ENCODE measurements at regions not wholly inside any gene's neighbourhood (a gene's known extent, or its start where the extent isn't known, plus 50 kb on each side); places are given as distances from the start of the nearest gene placed in this dataset.

DNA sequence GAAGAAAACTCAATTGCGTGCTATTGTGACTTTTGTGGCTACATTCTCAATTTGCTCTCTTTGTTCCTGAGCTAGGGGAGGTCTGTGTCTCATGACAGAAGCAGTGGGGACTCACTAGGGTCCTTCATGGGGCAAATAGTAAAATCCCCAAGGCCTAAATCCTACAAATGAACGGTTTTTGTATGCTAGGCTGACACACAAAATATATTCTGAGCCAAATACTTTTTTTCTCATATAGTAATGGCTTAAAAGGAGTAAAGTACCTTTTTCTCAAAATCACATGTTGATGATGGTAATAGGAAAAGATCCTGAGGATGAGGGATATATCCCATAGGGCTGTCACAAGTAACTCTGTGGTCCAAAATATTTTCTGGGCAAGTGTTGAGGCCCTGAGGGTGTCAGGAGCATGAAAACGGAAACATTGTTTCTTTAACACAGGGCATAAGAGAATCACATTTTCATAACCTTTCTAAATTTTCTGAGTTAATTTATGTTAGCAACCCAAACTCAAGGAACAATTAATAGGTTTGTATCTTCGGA is 77.5 kb upstream of the CNTNAP4 start:
- no peak for DNase-seq (ENCODE audit: low read depth)
- no peak overlapping the region for H3K4me3 ChIP-seq (ENCODE audit: low read length)
- TF ChIP-seq, protein P1, sequence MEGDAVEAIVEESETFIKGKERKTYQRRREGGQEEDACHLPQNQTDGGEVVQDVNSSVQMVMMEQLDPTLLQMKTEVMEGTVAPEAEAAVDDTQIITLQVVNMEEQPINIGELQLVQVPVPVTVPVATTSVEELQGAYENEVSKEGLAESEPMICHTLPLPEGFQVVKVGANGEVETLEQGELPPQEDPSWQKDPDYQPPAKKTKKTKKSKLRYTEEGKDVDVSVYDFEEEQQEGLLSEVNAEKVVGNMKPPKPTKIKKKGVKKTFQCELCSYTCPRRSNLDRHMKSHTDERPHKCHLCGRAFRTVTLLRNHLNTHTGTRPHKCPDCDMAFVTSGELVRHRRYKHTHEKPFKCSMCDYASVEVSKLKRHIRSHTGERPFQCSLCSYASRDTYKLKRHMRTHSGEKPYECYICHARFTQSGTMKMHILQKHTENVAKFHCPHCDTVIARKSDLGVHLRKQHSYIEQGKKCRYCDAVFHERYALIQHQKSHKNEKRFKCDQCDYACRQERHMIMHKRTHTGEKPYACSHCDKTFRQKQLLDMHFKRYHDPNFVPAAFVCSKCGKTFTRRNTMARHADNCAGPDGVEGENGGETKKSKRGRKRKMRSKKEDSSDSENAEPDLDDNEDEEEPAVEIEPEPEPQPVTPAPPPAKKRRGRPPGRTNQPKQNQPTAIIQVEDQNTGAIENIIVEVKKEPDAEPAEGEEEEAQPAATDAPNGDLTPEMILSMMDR (conservative IDR thresholded peaks at IDR 0.05; ENCODE audit: low read length): no peak

DNA sequence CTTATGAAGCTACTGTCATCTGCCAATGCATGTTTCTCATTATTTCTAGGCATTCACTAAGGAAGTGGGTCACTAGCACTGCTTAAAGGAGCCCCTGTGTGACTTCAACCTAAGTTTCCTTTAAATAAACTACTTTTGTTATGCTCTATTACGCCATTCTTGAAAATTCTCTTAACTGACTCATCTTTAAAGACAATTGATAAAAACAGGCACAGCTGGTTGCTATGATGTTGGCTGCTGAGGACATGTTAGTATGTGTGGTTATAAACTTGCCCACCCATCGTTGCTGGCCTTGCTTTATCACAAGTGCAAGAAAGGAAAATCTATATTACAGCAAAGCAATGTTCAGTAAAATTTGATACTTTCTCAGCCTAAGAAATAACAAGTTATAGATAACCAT is 75.8 kb upstream of the CNTNAP4 start:
- no peak overlapping the region for H3K4me3 ChIP-seq (ENCODE audit: low read length)
- DNase-seq (ENCODE audit: low read depth): no peak
- TF ChIP-seq, protein P1 (conservative IDR thresholded peaks at IDR 0.05; ENCODE audit: low read length): no peak

DNA sequence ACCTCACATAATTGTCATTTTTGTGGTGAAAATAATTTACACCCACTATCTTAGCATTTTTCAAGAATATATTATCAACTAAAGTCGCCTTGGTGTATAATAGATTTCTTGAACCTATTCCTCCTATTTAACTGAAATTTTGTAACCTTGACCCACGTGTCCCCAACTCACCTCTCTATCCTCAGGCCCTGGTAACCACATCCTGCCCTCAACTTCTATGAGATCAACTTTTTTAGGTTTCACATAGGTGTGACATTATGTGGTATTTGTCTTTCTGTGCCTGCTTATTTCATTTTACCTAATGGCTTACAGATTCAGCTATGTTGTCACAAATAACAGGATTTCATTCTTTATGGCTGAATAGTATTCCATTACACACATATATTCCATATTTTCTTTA is 73.0 kb upstream of the CNTNAP4 start:
- H3K4me3 ChIP-seq (ENCODE audit: low read length): no peak overlapping the region
- TF ChIP-seq, protein P1 (conservative IDR thresholded peaks at IDR 0.05; ENCODE audit: low read length): no peak
- no peak for DNase-seq (ENCODE audit: low read depth)

DNA sequence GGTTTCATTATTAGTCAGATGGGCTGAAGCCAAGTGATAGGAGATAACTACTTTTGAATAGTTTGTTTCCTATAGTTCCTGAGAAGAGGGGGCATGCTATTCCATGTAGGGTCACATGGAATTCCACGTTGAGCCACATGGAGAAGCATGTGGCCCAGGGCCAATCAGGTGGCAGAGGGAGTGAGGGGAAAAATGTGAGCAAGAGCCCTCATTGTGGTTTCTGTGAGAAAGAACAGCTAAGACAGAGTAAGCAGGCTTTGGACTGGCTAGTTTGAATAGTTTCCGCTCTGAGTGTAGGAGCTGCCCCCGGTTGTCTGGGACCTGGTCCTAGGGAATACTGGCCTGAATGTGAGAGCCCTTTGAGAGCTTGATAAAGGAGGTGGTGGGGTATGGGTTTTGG is 69.9 kb upstream of the CNTNAP4 start:
- no peak overlapping the region for H3K4me3 ChIP-seq (ENCODE audit: low read length)
- TF ChIP-seq, protein P1 (conservative IDR thresholded peaks at IDR 0.05; ENCODE audit: low read length): no peak
- DNase-seq (ENCODE audit: low read depth): no peak

DNA sequence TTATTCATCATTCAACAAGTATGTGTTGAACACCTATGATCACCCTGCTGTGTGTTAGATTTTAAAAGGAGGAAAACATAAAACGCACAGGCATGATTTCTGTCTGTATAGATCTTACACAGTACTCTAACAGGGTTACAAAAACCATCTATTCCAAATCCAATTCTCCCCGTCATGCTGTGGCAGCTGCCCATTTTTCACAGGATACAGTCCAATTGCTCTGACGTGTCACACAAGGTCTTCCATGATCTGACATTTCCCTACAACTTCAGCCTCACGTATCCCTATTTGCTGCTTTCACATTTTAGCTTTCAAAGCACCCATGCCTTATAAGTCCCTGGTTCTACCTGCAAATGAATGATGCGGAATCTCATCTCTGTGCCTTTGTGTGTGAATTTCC is 67.0 kb upstream of the CNTNAP4 start:
- DNase-seq (ENCODE audit: low read depth): no peak
- TF ChIP-seq, protein P1 (conservative IDR thresholded peaks at IDR 0.05; ENCODE audit: low read length): no peak
- H3K4me3 ChIP-seq (ENCODE audit: low read length): no peak overlapping the region

DNA sequence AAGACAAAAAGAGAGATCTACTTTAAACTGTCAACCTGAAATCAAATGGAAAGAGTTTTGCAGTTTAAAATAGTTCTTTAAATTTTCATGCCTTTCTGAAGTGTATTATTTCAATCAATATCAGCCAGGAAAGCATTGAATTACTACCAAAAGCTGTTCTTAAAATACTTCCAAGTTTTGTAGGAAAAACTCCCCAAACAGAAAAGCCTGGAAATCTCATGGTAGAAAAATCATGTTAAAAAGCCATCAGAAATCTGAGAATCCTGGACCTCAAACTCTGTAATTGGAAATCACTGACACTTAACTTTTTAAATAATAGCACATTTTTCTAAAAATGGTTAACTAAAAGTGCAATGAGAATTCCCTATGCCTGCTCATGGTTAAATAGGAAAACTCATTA is 63.3 kb upstream of the CNTNAP4 start:
- no peak for DNase-seq (ENCODE audit: low read depth)
- no peak overlapping the region for H3K4me3 ChIP-seq (ENCODE audit: low read length)
- TF ChIP-seq, protein P1 (conservative IDR thresholded peaks at IDR 0.05; ENCODE audit: low read length): no peak

DNA sequence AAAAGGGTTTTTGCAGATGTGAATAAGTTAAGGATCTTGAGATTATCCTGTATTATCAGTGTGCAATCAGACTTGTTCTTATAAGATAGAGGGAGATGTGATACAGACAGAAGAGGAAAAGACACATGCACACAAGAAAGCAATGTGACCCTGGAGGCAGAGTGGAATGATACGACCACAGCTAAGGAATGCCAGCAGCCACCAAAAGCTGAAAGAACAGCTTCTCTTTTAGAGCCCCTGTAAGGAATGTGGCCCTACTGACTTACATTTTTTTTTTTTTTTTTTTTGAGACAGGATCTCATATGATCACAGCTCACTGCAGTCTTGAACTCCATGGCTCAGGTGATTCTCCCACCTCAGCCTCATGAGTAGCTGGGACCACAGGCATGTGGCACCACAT is 62.3 kb upstream of the CNTNAP4 start:
- no peak overlapping the region for H3K4me3 ChIP-seq (ENCODE audit: low read length)
- TF ChIP-seq, protein P1 (conservative IDR thresholded peaks at IDR 0.05; ENCODE audit: low read length): no peak
- no peak for DNase-seq (ENCODE audit: low read depth)

All from AG10803 (cell line).